OCI-LY3 (cell line): ENCODE measurements at regions not wholly inside any gene's neighbourhood (a gene's known extent, or its start where the extent isn't known, plus 50 kb on each side); places are given as distances from the start of the nearest gene placed in this dataset.
"Not testable (repeated sequence)": the region's sequence is repeated elsewhere in the genome, so short reads cannot be mapped to it uniquely, and the experiment has no call there.

Experiments used
- CTCF ChIP-seq: fragments of 200-600, 300-600 bp; sonication (generic); IDR thresholded peaks from 2 replicates; pipeline ENCODE4 v1.5.1; 2014; ENCODE audit warnings: antibody characterized with exemption, low read length, low read depth
- EZH2phosphoT487 ChIP-seq: fragments of 200-600 bp; shearing (Covaris generic); IDR thresholded peaks from 2 replicates; pipeline ENCODE4 v1.6.1; 2018; ENCODE audit warnings: antibody characterized with exemption, mixed run types, low read depth

GRCh38 chr7:32688092-32688491 is 192.8 kb downstream of the AVL9 start:
- not testable (repeated sequence) for TF ChIP-seq CTCF, EZH2phosphoT487
